K562 (cell line): ENCODE measurements at regions not wholly inside any gene's neighbourhood (a gene's known extent, or its start where the extent isn't known, plus 50 kb on each side); places are given as distances from the start of the nearest gene placed in this dataset.

ENCODE experiments used
- FOXA1 ChIP-seq: fragments of 450-650 bp; IDR thresholded peaks from 2 replicates; pipeline ENCODE4 v1.6.1; 2016; ENCODE audit warnings: mild to moderate bottlenecking, borderline replicate concordance
- NCOA2 ChIP-seq, 2 experiments: fragments of 450-650 bp; IDR thresholded peaks; 2 replicates each; pipeline ENCODE4 v1.6.1; 2018; ENCODE audit warnings: mild to moderate bottlenecking in 2 of 2, moderate library complexity in 1 of 2; ENCODE audit not compliant: partially characterized antibody in 2 of 2
- NR2C2 ChIP-seq, 2 experiments: fragments of 200-800 bp in 1 of 2; sonication (Bioruptor generic) in 1 of 2; sonication (generic) in 1 of 2; formaldehyde crosslinking in 1 of 2; IDR thresholded peaks; 2 replicates each; pipeline versions ENCODE4 v1.6.1 to v1.8.0; 2016 to 2022; ENCODE audit warnings: mild to moderate bottlenecking in 1 of 2, missing compliant biosample characterization in 1 of 2, missing genetic modification characterization in 1 of 2, missing genetic modification reagents in 1 of 2
- ZKSCAN8 ChIP-seq: fragments of 200-800 bp; sonication (Bioruptor generic); IDR thresholded peaks from 2 replicates; pipeline ENCODE4 v1.6.1; 2016; ENCODE audit warnings: missing genetic modification characterization, missing compliant biosample characterization

DNA sequence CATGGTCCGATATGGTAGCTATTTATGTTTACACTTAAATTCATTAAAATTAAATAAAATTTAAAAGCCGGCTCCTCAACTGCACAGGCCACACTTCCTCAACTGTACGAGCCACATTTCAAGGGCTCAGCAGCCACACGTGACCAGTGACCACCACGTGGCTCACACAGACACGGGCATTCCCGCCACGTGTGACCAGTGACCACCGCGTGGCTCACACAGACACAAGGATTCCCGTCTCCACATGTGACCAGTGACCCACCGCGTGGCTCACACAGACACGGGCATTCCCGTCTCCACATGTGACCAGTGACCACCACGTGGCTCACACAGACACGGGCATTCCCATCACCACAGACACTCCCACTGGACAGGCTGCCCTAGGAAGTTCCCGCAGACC is 91.3 kb downstream of the PDGFA start:
- TF ChIP-seq NCOA2 (IDR thresholded peaks at IDR 0.05; ENCODE audit: partially characterized antibody in 2 of 2) (no peak), FOXA1 (no peak), ZKSCAN8 (CRISPR knock-in tag) (no peak), NR2C2 (CRISPR knock-in tag; IDR thresholded peaks at IDR 0.05) (no peak), NR2C2 (tag; IDR thresholded peaks at IDR 0.05) (no peak)
